ENCODE measurements at regions not wholly inside any gene's neighbourhood (a gene's known extent, or its start where the extent isn't known, plus 50 kb on each side); places are given as distances from the start of the nearest gene placed in this dataset.
A peak's percentile ranks its signal among the peaks of the same experiment; 100 is the strongest.

DNA sequence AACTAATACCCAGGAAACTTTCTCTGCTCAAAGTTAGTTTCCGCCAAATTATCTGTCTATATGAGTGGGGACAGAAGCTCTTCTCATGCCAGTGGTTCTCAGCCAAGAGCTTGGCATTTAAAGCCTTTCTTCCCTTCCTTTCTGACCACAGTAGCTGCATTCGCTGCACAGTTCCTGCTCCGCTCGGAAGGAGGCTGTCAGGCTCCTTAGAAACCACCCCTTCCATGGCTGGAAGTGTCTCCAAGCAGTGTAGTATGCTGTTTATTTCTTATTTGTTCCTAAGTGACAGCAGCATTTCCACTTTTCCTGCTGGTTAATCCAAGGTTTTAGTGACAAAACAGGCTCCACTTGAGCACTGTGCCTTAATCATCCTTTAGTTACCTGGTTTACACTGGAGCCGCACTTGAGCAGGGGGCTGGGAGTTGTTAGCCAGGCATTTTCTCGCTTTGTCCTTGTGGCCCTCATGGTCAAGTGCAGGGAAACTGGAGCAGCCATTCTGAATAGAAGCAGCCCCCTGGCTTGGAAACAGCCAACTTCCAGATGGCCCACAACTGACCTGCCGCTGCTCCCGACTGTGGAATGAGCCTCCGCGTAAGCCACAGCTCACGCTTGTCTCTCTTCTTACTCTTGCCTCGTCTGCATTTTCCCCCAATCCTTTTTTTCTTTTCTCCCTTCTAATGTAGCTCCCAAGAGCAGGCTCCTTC lies 739.4 kb upstream of the TENM3 start:
- DNase-seq (ENCODE audit: low spot score): no peak

DNA sequence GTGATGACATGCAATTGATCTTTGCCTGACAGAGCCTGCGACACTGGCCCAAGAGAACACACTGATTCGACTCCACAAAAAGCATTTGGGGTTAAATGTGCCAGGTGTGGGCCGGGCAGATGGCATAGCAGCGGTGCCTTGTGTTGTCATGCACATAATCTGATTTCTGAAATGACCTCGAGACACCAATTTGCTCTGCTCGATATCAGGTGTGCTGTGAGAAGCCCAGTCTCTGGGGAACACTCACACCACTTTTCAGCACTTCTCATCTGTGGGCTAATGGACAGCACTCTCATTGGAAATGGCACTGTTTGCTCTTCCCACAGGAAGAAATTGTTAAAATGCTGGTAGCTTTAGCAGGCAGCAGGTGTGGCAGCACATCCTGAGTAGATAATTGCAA lies 738.3 kb upstream of the TENM3 start:
- no peak for DNase-seq (ENCODE audit: low spot score)

DNA sequence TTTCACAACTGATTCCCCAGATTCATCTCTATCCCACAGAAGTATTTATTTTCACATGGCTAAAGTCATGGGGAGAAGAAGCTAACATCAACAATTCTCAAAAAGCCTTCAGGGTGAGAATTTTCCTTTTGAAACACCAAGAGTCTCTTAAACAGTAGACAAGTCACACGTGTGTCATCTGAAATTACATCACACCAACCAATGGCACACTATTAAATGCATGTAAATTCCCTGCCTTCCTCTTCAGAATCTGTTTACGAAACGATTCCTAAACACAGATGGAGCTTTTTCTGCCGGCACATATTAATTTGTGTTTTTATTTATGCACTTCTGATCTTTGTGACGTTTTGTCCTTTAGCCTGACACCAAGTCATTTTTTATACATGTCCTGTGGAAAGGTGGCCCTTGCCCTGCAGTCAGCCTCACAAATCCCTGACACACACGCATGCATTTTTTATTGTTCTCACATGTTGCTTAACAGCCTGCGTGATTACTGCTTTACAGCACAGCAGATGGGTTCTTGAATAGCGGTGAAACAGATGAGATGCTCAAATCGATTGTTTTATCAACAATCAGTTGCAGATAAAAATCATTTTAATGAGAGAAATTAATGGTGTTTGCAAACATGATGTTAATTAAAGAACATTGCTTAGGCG lies 735.9 kb upstream of the TENM3 start:
- DNase-seq (ENCODE audit: low spot score): no peak

DNA sequence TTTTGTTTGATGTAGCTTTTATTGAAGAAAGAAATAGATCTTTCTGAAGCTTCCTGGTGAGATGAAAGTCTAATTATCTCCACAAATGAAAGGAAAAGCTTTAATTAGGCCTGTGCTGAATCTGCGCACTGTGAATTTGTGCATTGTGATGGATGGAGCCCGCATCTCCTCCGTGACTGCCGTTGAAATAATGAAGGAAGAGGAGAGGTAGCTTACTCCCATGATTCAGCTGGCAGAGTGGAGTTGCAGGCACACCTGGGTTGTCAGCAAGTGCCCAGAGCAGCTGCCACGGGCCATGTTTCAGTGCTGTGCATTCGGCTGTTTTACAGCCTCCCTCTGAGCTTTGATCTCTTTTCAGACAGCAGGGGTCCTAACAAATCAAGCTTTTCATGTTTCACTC lies 735.3 kb upstream of the TENM3 start:
- DNase-seq (ENCODE audit: low spot score): no peak

DNA sequence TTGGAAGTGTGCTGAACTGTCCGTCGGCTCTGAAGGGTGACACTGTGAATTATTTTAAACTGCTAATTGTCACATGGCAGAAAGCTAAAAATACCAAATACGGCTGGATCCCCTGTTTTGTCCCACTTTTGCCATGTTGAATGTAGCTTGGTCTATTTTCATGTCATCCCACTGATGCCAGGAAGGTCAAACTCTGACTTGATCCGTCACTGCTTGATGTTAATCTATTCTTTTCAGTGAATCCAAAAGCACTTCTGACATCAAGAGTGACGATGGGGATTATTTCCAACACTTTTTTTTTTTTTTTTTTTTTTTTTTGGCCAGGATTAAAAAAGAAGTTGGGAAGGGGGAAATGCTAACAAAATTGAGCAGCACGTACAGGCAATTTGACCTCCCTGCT lies 734.6 kb upstream of the TENM3 start:
- no peak for DNase-seq (ENCODE audit: low spot score)

DNA sequence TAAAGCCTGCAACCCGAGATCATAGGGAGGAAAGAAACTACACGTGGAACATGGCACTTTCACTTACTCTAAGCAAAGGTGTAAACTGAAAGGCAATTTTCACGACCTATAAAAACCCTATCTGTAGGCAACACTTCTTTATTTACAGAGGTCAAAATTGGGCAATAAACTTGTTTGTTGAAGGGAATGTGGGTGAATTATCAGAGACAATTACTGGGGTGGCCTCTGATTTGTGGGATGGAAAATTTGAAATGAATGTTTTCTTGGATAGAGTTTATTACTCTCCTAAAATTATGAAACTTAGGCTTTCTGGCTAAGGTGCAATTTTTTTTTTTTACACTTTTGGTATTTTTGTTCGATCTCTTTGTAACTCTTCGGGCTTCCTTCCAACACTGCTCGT lies 734.1 kb upstream of the TENM3 start:
- no peak for DNase-seq (ENCODE audit: low spot score)

DNA sequence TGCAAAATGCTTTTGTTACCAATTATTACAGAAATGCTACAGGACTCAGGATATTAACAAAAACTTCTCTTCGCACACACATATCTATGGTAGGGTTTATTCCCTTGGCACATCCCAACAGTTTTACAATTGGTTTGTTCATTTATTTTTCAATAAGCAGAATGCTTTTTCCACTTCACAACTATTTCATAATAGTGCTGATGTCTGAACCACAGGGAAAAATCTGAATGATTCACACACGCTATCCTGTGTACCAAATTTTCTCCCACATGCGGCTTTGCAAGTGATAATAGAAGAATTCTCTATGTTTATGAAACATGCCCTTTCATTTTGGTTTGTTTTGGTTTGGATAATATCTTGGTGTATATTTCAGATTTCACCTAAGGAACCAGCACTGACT lies 725.7 kb upstream of the TENM3 start:
- no peak for DNase-seq (ENCODE audit: low spot score)

DNA sequence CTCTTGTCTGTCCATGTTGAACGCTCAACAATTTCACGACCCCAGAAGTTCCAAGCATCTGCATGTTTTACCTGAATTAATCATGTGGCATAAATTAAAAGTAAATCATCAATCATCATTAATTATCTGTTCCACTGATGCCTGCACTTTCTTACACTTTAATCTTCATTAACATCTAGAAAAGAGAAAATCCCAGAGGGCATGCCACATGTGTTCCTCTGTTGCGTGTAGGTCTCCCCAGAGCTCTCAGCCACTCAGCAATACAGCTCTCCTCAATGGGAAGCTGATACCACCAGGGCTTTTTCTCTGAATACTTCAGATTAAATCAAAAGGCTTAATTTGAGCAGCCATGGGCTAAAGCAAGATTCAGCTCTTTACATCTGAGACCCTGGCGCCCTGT lies 722.4 kb upstream of the TENM3 start:
- no peak for DNase-seq (ENCODE audit: low spot score)

DNA sequence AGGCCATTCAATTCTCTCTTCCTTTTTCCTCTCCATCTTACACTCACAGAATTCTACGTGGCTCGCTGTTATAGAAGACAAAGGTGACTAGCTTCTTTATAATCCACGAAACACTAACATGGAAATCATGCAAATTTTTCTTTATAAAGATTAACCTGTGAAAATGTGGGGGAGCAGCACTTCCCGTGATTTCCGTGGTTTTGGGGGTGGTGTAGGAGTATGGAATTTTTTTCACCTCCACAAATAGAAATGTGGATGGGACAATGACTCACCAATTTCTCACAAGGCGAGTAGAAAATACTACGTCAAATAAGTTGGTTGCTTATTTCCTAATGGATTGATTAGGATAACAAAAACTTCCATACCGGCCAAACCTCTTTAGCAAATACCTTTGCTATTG lies 719.2 kb upstream of the TENM3 start:
- no peak for DNase-seq (ENCODE audit: low spot score)

DNA sequence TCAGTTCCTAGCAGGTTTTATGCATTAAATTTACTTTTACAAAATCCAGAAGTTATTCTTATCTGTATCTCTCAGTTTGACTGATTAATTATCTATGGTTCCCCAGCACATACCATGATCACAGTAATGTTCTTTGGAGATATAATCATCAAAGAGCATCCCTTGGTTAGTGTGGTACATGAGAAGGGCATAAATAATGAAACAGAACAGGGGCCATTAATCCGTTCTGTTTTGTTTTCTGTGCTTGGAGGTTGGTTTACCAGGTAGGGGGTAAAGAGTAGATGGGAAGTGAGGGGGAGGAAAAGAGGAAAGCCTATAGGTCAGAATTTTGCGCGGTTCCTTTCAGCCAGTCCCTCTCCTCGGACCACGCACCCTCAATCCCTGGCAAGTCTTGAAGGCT lies 718.7 kb upstream of the TENM3 start:
- no peak for DNase-seq (ENCODE audit: low spot score)

DNA sequence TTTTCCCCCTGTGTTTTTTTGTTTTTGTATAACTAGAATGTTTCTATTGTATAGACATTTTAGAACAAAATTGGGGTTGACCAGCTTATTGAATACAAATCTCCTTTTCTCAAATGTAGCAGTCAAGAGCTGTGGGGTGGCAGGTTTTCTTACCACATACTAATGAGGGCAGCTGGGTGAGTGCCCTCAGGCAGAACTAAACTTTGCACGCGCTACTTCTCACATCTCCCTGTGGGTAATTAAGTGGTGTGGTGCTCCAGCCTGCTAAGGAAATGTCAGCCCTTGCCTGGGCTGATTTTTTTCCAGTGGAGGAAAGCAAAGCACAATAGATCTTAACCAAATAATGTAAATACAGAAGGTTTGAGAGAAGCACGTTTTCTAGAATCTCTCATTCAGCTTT lies 717.6 kb upstream of the TENM3 start:
- DNase-seq (ENCODE audit: low spot score): no peak

DNA sequence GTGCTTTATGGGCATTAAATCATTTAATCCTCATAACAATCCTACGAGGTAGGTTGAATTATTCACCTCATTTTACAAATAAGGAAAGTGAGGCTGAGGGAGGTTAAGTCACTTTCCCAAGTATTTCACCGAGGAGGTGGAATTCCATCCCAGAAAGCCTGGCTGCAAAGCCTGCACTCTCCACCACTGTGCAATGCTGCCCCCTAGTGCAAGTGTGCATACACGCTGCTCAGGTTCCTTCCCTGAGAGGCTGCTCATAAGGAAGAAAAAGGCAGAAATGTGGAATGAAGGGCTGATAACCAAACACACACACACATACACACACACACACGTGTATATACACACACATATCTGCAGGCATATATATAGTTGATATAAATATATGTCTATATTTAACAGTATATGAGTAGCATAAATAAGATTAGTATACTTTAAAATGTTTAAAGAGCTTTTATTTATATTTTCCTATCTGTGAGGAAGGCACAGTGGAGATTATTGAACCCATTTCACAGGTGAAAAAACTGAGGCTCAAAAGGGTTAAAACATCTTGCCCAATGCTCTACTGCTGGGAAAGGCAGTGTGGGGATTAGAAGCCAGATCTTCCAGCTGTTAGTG lies 714.5 kb upstream of the TENM3 start:
- peak; percentile 51 for DNase-seq (ENCODE audit: low spot score)

DNA sequence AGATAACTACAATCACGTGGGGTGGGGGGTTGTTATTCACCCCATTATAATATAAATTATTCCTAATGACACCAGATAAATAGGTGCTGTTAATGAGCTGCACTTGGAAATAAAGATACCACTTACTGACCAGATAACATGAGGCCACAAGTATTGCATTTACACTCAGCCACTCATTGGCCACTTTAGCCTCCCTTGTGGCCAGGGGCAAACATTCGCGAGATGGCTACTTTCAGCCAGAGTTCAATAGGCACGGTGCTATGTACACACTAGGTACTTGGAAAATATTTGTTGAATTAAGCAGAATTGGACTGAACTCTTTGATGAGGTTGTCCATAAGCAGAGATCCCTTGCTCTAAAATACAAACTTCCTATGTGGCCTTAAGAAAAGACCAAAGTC lies 713.7 kb upstream of the TENM3 start:
- no peak for DNase-seq (ENCODE audit: low spot score)

DNA sequence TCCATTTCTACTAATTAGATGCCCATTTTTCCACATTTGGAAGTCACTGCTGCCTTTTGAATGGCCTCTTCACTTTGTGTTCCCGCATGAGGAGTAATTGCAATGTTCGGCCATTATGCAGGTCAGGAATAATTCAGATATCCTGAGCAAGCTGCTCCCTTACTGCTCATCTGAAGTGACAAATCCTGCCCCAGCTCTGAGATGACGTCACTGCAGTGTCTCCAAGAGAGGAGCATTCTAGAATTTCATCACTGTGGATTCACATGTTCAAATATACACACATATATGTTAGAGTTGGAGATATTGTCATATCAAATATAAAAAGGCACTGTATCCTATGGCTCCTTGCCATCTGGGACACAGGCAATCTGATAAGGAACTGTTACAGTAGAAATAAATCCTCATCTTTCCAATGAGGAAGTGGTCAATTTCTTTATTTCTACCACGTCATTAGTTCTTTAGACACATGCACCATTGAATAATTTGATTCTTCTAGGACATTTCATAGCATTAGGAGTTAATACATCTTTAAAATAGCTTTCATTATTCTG lies 706.9 kb upstream of the TENM3 start:
- no peak for DNase-seq (ENCODE audit: low spot score)

DNA sequence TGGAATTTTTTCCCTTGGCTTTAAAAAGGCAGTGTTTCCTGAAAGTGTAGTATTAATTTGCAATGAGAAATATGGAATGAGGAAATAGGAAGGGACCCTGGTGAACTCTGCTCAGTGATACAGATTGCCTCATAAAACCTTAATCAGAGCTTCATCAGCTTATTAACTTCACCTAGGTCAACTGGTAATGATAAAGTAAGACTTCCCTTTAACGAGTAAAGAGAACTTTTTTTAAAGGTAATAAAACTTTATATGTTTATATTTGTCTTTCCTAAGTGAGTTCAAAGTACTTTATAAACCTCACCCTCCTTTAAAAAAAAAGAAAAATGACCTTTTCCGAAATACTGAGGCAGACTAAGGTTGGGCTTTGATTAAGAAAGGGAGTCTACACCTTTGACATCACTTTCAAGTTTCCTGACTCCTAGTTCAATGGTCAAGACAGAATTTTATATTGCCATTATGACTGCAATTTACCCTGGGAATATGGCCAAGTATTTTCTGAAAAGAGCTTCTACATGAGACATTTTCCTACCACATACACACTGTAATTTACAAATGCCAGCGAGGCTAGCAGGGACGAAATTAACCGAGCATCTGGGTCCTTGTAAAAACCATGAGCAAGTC lies 706.3 kb upstream of the TENM3 start:
- no peak for DNase-seq (ENCODE audit: low spot score)

DNA sequence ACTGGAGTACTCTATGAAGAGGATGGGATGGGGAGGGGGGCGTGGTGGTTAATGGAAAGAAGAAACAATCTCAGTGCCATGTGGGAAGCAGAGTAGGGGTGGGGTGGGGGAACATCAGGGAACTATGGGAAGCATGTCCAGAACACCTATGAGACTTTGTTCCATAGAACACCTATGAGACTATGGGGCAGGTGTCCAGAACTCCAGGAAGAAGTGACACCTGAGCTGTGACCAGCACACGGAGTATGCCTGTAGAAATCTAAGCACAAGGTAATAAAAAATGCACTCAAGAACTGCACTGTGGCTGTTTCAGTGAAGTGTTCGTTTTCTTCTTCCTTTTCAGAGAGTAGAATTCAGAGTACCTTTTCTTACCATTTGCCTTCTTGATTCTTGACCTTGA lies 704.8 kb upstream of the TENM3 start:
- DNase-seq (ENCODE audit: low spot score): no peak

DNA sequence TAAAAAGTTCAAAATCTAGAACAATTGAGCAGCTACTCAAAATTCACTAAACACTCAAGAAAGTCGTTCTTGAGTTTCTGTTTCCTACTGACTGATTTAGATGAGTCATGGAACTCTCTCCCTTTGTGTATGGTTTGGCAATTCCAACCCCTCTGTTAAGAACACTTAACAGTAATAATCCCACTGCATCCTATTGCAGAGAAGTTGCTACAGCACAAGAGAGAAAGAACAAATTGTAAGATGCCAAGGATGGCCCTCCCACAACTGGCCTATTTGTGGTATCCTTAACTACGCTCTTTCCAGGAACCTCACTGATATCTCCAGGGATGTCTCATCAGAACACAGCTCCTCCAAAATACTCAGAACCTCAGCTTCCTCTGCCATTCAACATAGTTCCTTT lies 701.8 kb upstream of the TENM3 start:
- DNase-seq (ENCODE audit: low spot score): no peak

DNA sequence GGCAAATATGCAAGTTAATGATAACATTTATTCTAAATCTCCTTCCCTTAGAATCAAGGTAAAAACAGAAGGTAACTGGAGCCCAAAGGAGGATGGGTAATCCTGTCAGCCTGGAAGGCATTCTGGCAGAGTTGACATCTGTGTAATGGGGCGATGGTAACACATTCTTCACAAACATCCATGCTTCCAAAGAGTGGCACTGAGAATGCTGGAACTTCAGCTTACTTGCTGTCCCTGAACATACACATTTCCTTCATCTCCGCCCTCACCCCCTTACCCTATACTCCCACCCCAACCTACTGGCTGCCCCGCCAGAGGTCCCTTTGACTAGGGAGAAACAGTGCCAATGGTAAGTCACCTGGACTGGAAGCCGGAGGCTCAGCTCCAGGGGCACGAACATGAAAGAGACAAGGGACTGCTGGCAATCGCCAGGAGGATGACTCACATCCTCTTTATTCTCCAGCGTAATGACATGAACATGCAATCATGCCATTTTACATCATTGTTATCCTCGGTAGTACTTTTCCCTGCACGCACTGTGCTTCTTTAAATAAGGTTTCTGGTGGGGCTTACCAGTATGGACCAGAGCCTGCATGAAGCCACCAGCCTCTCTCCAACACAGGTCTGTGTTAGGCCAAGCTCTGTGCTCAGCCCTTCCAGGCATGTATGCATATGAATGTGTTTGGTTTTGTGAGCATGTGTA lies 694.2 kb upstream of the TENM3 start:
- DNase-seq (ENCODE audit: low spot score): no peak

DNA sequence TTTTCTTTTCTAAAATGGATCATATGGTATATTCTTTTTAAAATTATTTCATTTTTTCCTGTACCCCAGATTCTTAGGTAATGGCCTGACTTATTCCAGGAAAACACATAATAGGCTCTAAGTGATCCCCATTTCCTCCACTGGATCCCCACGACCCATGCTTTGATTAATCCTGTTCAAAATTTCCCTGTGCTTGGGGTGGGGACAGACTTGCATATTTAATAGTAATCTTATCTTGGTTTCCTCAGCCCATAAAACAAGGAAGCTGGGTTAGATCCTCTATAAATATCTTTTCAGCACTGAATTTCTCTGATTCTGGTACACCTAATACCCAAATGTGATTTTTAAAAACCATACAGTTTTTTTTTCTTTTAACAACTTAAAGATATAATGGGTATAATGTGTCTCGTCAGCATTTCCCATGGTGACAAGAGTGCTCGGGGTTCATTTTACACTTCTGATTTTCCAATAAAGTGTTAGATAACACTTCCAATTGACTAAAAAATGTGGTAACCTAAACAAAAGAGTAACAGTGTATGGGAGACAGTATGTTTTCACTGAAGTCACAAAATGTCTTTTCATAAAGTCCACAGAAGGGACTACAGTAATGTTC lies 693.5 kb upstream of the TENM3 start:
- DNase-seq (ENCODE audit: low spot score): no peak

DNA sequence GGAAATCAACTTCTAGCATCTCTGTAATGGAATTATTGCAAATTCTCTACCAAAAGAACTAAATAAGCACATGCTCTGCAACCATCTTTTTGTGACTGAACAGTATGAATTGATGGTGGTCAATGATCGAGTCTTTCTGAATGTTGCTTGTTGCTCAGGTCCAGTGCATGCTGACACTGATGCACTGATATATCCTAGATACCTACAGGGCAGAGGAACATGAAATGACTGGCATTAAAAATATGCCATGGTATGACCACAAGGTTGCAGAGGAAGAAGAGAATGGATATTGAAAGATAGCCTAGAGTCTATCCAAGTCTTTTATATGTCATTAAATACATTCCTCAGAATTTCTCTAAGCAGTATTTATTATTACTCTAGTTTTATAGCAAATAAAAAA lies 692.8 kb upstream of the TENM3 start:
- DNase-seq (ENCODE audit: low spot score): no peak

DNA sequence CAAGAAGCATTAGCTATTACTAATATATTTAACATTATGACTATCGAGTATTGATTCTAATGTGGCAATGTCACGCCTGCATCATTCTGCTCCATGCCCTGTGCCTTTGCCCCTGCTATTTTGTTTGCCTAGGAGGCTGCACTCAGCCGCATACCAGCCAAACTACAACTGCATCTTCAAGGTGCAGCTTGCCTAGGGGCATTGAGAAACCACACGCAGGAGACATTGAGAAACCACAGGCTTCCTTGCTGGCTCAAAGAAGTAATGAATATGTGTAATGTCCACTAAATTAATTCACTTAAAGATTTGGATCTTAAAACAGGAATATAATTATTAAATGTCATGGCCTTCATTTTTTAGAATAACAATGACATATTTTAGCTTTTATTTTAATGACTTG lies 683.6 kb upstream of the TENM3 start:
- DNase-seq (ENCODE audit: low spot score): no peak

DNA sequence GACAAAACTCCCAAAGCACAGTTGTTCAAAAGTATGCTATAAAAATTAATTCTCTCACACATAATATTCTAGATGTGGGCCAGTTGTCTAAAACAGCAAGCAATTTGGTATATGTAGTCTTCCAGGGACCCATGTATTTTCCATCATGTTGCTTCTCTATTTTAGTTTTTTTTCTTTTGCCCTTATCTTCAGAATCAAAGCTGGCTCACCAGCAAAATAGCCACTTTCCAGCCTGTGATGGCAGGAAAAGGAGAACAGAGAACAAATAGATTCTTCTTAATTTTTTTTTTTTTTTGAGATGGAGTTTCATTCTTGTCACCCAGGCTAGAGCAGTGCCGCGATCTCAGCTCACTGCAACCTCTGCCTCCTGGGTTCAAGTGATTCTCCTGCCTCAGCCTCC lies 680.8 kb upstream of the TENM3 start:
- DNase-seq (ENCODE audit: low spot score): no peak
